Loucy (cell line): ENCODE measurements at regions not wholly inside any gene's neighbourhood (a gene's known extent, or its start where the extent isn't known, plus 50 kb on each side); places are given as distances from the start of the nearest gene placed in this dataset.

Source experiments
- H2AFZ ChIP-seq: fragments of 200-600 bp; sonication (generic); 2 replicates; pipeline ENCODE4 v1.6.0; 2016; ENCODE audit warnings: antibody characterized with exemption, mild to moderate bottlenecking, low read length, moderate library complexity
- H3F3A ChIP-seq: fragments of 200-600 bp; 2 replicates; pipeline ENCODE4 v1.6.0; 2016; ENCODE audit warnings: antibody characterized with exemption, low read depth, mild to moderate bottlenecking
- H3K27me3 ChIP-seq: fragments of 200-600 bp; sonication (generic); 2 replicates; pipeline ENCODE4 v1.6.1; 2014; ENCODE audit warnings: low read length, mild to moderate bottlenecking; ENCODE audit not compliant: insufficient read depth, poor library complexity, severe bottlenecking
- H3K36me3 ChIP-seq: fragments of 200-600 bp; sonication (generic); 2 replicates; pipeline ENCODE4 v1.6.1; 2016; ENCODE audit warnings: low read length; ENCODE audit not compliant: insufficient read depth
- H3K4me1 ChIP-seq: fragments of 200-600 bp; sonication (generic); 2 replicates; pipeline ENCODE4 v1.5.1; 2014; ENCODE audit warnings: low read length, mild to moderate bottlenecking; ENCODE audit not compliant: insufficient read depth, poor library complexity, severe bottlenecking
- H3K4me2 ChIP-seq: fragments of 200-600 bp; sonication (generic); 2 replicates; pipeline ENCODE4 v1.6.0; 2014; ENCODE audit warnings: antibody characterized with exemption, low read length, low read depth, mild to moderate bottlenecking; ENCODE audit not compliant: poor library complexity, severe bottlenecking
- H3K4me3 ChIP-seq: fragments of 200-600 bp; sonication (generic); 2 replicates; pipeline ENCODE4 v1.5.1; 2014; ENCODE audit warnings: low read length, mild to moderate bottlenecking, mixed read lengths; ENCODE audit not compliant: poor library complexity, severe bottlenecking
- H3K79me2 ChIP-seq: fragments of 200-600 bp; sonication (generic); 2 replicates; pipeline ENCODE4 v1.6.1; 2014; ENCODE audit warnings: low read length; ENCODE audit not compliant: insufficient read depth
- H3K9ac ChIP-seq: fragments of 200-600 bp; sonication (generic); 2 replicates; pipeline ENCODE4 v1.6.0; 2014; ENCODE audit warnings: mild to moderate bottlenecking, low read depth, low read length, moderate library complexity; ENCODE audit not compliant: poor library complexity, severe bottlenecking
- H3K9me2 ChIP-seq: fragments of 200-600 bp; sonication (generic); replicated peaks from 2 replicates; pipeline ENCODE4 v1.6.1; 2016; ENCODE audit warnings: low read depth, low read length, mixed read lengths
- H3K9me3 ChIP-seq: fragments of 200-600 bp; sonication (generic); 2 replicates; pipeline ENCODE4 v1.6.1; 2014; ENCODE audit warnings: mild to moderate bottlenecking, antibody characterized with exemption, low read length, low read depth; ENCODE audit not compliant: insufficient read depth
- H4K20me1 ChIP-seq: fragments of 200-600 bp; sonication (generic); 2 replicates; pipeline ENCODE4 v1.6.0; 2014; ENCODE audit warnings: antibody characterized with exemption, low read length, mild to moderate bottlenecking; ENCODE audit not compliant: insufficient read depth, poor library complexity, severe bottlenecking
- CTCF ChIP-seq: fragments of 200-600 bp; sonication (generic); conservative IDR thresholded peaks from 2 replicates; pipeline ENCODE4 v1.5.1; 2014; ENCODE audit warnings: mild to moderate bottlenecking, antibody characterized with exemption, low read length
- EZH2phosphoT487 ChIP-seq: fragments of 200-600 bp; IDR thresholded peaks from 2 replicates; pipeline ENCODE4 v1.6.1; 2018; ENCODE audit warnings: antibody characterized with exemption, mild to moderate bottlenecking, moderate library complexity, borderline replicate concordance

- H3K9me2 ChIP-seq: no peaks in the 10 kb centered on the region
- no peaks in the 10 kb centered on the region for H3F3A ChIP-seq
- H3K27me3 ChIP-seq: no peaks in the 10 kb centered on the region
- no peak overlapping the region for H3K4me3 ChIP-seq
- H3K4me1 ChIP-seq: no peaks in the 10 kb centered on the region
- H3K4me2 ChIP-seq: no peak overlapping the region
- H3K9ac ChIP-seq: no peak overlapping the region
- H3K79me2 ChIP-seq: no peaks in the 10 kb centered on the region
- TF ChIP-seq EZH2phosphoT487 (no peak), CTCF (no peak)
- no peaks in the 10 kb centered on the region for H4K20me1 ChIP-seq
- H3K36me3 ChIP-seq: no peaks in the 10 kb centered on the region
- H2AFZ ChIP-seq: no peak overlapping the region
- H3K9me3 ChIP-seq: no peaks in the 10 kb centered on the region
Observed at GRCh38 chrX:149365552-149365951, 139.6 kb downstream of the IDS start.

- H2AFZ ChIP-seq: no peak overlapping the region
- H3K36me3 ChIP-seq: no peaks in the 10 kb centered on the region
- no peaks in the 10 kb centered on the region for H4K20me1 ChIP-seq
- H3K27me3 ChIP-seq: no peaks in the 10 kb centered on the region
- no peak overlapping the region for H3K4me3 ChIP-seq
- no peaks in the 10 kb centered on the region for H3K4me1 ChIP-seq
- no peaks in the 10 kb centered on the region for H3K79me2 ChIP-seq
- H3K9me3 ChIP-seq: no peaks in the 10 kb centered on the region
- H3F3A ChIP-seq: no peaks in the 10 kb centered on the region
- no peaks in the 10 kb centered on the region for H3K9me2 ChIP-seq
- no peak overlapping the region for H3K4me2 ChIP-seq
- no peak overlapping the region for H3K9ac ChIP-seq
- no peak for TF ChIP-seq CTCF
- no peak for TF ChIP-seq EZH2phosphoT487
Observed at GRCh38 chrX:149365061-149365460, 140.0 kb downstream of the IDS start.

GRCh38 chrX:149363965-149364364, 141.1 kb downstream of the IDS start:
- Histone ChIP-seq H2AFZ (no peak overlapping the region), H4K20me1 (no peaks in the 10 kb centered on the region), H3K27me3 (no peaks in the 10 kb centered on the region), H3K9ac (no peak overlapping the region), H3K4me2 (peak overlapping the region; percentile 22), H3K36me3 (no peaks in the 10 kb centered on the region), H3F3A (no peaks in the 10 kb centered on the region), H3K79me2 (no peaks in the 10 kb centered on the region), H3K4me1 (no peaks in the 10 kb centered on the region), H3K9me3 (no peaks in the 10 kb centered on the region), H3K9me2 (no peaks in the 10 kb centered on the region), H3K4me3 (no peak overlapping the region)
- TF ChIP-seq CTCF (no peak), EZH2phosphoT487 (no peak)
